HG03159 (cell line): ENCODE measurements at regions not wholly inside any gene's neighbourhood (a gene's known extent, or its start where the extent isn't known, plus 50 kb on each side); places are given as distances from the start of the nearest gene placed in this dataset.

Experiments
- ATAC-seq: cut with Tn5 transposase; IDR thresholded peaks from one replicate; pipeline ENCODE4 v1.9.1; 2021; ENCODE audit warnings: mild to moderate bottlenecking, moderate library complexity; ENCODE audit not compliant: unreplicated experiment

GRCh38 chr18:78601349-78601748 lies 378.3 kb upstream of the SALL3 start:
- ATAC-seq: no peak

- ATAC-seq: no peak
Observed at GRCh38 chr18:78601923-78602322, 377.7 kb upstream of the SALL3 start.

DNA sequence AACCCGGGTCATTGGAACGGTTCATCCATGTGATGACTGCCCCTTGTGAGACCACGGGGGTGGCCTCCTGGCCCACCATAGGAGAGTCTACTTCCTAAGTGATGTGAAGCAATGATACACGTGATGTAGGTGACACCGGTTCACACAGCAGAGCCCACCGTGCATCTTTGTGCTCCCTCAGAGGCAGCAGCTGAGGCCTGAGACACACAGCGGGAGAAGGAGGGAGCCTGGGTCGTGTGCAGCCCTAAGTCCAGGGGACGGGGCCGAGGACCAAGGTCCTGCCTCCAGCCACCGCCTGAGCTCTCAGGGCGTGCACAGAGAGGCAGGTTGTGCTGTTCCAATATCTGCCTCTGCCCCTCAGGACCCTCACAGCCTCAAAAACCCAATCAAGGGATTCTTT lies 377.2 kb upstream of the SALL3 start:
- no peak for ATAC-seq

DNA sequence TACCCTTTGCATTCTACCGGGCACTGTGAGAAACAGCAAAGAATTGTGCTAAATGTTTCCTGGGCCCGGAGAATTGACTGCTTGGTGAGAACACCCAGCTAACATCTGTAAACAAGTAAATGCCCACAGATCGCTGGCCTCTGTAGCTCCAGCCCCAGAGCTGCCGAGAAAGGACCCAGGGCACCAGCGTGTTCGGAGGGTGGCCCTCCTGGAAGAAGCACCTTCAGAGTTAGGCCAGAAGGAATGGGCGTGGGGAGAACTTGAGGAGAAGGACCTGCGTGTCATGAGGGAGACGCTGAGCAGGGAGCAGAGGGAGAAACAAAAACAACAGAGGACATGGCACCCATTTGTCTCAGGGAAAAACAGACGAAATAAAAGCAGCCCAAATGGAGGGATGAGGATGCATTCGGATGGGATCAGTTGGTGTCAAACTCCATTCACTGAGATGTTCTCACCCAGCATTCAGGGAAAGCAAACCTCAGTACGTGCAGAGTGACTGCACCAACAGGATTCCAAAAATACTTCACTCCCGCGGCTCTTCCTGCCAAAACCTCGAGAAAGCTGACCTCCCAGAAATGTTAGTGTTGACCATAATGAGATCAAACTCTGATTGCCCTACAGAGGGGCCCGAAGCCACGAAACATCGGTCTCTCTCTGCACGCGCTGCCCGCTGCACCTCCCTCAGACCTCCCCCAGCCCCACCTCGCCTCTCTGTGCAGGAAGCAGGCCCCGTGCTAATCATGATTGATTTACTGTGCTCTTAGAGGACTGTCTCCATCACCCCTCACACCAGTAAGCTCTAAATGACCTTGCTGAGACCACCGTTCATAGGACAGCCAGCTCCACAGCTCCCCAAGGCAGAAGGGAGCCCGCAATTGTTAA lies 376.3 kb upstream of the SALL3 start:
- ATAC-seq: no peak

DNA sequence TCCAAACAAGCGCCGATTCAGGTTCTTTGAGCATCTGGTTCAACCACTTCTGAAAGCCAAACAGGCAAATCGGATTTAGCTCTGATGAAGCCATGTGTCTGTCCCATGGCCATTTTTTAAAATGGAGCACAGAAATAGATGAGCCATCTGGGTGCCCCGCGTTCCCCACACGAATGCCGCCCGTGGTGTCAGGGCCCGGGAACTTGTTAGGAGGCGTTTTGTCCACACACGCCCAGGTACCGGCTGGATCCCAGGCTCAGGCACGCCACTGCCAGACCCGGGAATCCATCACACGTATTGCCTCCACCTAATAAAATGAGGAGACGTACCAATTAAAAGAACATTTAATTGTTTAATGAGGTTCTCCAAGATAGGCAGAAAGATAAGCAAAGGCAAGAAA lies 374.4 kb upstream of the SALL3 start:
- no peak for ATAC-seq

- ATAC-seq: no peak
Observed at GRCh38 chr18:78607221-78607620, 372.4 kb upstream of the SALL3 start.

DNA sequence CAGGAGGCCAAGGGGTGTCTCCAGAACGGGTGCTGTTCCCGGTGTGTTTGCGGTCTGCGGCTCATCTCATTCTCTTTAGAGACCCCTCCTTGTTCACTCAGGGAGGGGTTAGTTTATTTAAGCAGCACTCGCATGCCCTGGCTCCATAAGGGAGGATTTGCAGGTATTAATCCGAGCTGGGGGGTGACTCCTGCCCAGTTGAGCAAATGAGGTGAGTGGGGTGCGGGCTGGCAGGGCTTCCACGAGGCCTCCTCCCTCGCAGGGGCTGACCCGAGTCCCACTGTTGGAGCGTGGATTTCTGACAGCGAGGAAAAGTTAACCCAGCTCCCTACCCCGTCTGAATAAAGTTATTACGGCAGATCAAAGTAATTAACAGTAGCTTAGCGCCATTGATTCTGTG lies 371.8 kb upstream of the SALL3 start:
- no peak for ATAC-seq

DNA sequence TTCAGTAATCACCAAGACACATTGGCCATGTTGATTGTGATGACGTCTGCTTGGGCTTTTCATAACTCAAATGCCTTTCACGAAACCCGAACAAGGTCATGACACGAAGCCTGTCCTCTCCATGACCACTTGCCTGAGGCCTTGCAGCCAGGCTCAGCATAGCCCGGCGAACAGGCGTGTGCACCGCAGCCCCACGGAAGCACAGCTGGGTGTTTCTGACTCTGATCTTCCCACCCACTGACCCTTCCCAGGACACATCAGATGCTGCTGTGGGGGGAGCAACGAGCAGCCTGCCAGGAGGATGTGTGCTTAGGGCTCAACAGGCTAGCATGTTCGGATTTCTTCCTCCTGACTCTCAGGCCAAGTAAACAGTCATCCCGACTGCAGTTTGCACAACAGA lies 369.4 kb upstream of the SALL3 start:
- no peak for ATAC-seq

GRCh38 chr18:78611201-78611800 lies 368.3 kb upstream of the SALL3 start:
- ATAC-seq: no peak

DNA sequence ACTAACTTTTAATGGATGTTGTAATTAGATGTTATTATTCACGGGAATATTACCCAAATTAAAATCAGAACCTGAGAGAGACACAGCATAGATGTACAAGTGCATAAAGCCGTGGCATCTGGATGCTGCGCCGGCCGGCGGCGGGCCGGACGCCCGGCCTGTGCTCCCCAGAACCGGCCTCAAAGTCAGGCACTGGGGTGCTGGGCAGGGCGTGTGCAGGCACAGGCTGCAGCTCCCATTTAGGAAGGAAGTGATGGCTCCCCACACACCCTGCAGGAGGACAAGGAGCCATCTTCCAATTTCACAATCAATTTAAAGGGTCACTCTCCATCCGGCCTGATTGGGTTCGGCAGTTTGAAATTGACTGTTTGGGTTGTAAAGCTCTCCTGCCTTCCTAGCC lies 367.7 kb upstream of the SALL3 start:
- no peak for ATAC-seq

GRCh38 chr18:78612318-78612717 lies 367.3 kb upstream of the SALL3 start:
- no peak for ATAC-seq

DNA sequence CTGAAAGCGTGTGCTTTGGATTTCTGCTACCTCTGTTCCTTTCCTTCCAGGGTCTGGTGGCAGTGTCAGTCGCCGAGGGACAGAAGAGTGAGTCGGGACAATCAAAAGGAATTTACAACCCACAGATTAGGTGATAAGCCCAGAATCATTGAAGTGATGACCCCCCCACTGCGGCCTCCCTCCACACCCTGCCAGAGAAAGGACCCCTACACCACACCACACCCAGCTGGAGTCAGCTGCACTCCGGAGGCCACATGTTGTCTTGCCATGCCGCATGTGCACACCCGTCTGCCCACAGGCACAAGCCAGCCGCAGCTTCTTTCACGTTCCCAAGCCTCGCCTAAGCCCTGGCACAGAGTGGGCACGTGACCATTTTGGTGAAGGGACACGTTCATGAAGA lies 366.8 kb upstream of the SALL3 start:
- no peak for ATAC-seq

- no peak for ATAC-seq
Observed at GRCh38 chr18:78618726-78619125, 360.9 kb upstream of the SALL3 start.

GRCh38 chr18:78619854-78620253 lies 359.8 kb upstream of the SALL3 start:
- no peak for ATAC-seq

- ATAC-seq: no peak
Observed at GRCh38 chr18:78620326-78620725, 359.3 kb upstream of the SALL3 start.

DNA sequence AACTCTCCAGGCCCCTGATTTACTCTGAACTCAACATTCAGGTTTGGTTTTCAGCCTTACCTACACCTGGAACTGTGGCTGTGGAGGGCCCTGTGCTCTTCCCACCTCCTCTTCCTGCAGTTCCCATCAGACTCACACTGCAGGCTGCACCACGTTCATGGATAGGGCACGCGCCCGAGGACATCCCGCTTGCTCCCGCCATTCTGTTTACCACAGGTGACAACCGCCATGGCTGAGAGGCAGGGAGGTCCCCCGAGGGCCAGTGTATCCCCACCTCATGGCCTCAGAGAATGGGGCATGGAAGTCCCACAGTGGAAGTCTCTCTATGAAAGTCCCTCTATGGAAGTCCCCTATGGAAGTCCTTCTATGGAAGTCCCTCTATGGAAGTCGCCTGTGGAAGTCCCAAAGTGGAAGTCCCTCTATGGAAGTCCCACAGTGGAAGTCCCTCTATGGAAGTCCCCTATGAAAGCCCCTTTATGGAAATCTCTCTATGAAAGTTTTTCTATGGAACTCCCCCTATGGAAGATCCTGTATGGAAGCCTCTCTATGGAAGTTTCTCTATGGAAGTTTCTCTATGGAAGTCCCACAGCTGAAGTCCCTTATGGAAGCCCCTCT lies 358.4 kb upstream of the SALL3 start:
- ATAC-seq: no peak

- ATAC-seq: no peak
Observed at GRCh38 chr18:78622251-78622906, 357.2 kb upstream of the SALL3 start.

DNA sequence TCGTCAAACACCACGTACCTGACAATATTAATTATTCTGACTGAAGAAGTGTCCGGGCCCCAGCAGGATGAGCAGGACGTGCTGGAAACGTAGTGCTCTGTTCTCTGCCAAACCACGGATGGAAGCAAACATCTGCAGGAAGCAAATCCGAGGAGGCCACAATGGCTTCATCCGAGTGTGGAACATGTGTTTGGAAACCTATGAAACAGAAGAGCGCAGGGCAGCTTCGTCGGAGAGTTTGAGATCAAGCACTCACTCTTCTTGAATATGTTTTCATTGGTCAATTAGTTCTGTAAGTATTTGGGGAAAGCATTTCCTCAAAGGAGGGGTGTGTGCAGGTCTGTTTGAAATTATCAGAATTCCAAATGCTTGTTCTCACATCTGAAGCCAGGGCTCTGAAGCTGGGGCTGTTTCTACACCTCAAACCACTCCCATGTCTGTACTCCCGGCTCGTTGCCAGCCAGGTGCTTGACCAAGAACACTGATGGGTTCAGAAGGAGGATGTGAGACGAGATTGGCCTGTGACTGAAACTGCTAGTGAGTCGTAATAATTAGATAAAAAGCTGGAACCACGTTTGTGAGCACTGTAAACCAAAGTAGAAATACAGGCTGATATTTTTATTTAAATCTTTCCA lies 356.6 kb upstream of the SALL3 start:
- no peak for ATAC-seq

DNA sequence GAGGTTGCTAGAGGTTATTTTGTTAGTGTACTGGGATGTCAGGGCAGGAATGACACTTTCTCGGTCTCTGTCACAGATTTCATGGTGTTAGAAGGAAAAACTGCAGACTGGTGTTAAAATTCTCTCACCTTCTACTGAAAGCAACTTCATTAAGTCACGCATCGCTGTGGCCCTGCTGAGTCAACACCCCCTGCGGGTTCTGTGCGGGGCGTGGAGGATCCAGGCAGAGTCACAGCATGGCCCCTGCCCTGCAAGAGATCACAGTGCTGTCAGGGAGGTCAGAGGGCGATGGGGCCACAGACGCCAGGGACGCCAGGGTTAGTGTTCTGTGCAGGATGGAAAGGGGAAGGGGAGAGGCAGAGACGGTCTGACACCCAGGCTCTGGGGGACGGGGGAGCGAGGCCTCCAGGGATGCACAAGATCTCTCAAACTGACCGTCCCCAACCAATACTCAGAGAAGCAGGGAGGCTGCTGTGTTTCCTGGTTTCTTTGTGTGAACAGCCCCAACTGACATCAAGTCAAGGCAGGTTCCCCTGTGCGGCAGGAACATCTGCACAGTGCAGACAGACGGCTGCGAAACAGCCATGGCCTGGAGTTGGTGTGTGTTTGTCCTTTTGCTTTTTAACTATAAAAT lies 354.9 kb upstream of the SALL3 start:
- ATAC-seq: no peak

GRCh38 chr18:78625847-78626246 lies 353.8 kb upstream of the SALL3 start:
- ATAC-seq: no peak
